H9 (cell line): ENCODE measurements at regions not wholly inside any gene's neighbourhood (a gene's known extent, or its start where the extent isn't known, plus 50 kb on each side); places are given as distances from the start of the nearest gene placed in this dataset.

ENCODE experiments used
- DNase-seq: peaks from one replicate; pipeline ENCODE4 v3.0.0-alpha.2; 2017
- H2AFZ ChIP-seq: one replicate; pipeline ENCODE4 v1.6.1; 2013; ENCODE audit warnings: mild to moderate bottlenecking, low read length, control low read depth, moderate library complexity
- H2AK5ac ChIP-seq: 2 replicates; pipeline ENCODE4 v1.6.1; 2013; ENCODE audit warnings: low read length, control low read depth, mixed read lengths; ENCODE audit not compliant: insufficient read length
- H2BK120ac ChIP-seq: one replicate; pipeline ENCODE4 v1.6.1; 2013; ENCODE audit warnings: low read depth, mild to moderate bottlenecking, low read length, control low read depth, inconsistent platforms; ENCODE audit not compliant: poor library complexity, severe bottlenecking
- H2BK12ac ChIP-seq: 2 replicates; pipeline ENCODE4 v1.6.1; 2013; ENCODE audit warnings: low read length, control low read depth, mixed read lengths, low read depth; ENCODE audit not compliant: insufficient read length
- H2BK15ac ChIP-seq: 2 replicates; pipeline ENCODE4 v1.6.1; 2013; ENCODE audit warnings: low read depth, low read length, control low read depth
- H2BK20ac ChIP-seq: one replicate; pipeline ENCODE4 v1.6.1; 2013; ENCODE audit warnings: low read depth, mild to moderate bottlenecking, low read length, control low read depth, inconsistent platforms; ENCODE audit not compliant: poor library complexity, severe bottlenecking
- H2BK5ac ChIP-seq: 2 replicates; pipeline ENCODE4 v1.6.1; 2013; ENCODE audit warnings: low read length, control low read depth, mixed read lengths; ENCODE audit not compliant: insufficient read length
- H3K14ac ChIP-seq: 2 replicates; pipeline ENCODE4 v1.6.1; 2013; ENCODE audit warnings: low read length, control low read depth; ENCODE audit not compliant: insufficient read depth
- H3K18ac ChIP-seq: 2 replicates; pipeline ENCODE4 v1.6.1; 2013; ENCODE audit warnings: low read depth, mild to moderate bottlenecking, mixed read lengths, low read length, control low read depth; ENCODE audit not compliant: insufficient read length
- H3K23ac ChIP-seq: 2 replicates; pipeline ENCODE4 v1.6.1; 2013; ENCODE audit warnings: low read length, control low read depth, mixed read lengths, low read depth; ENCODE audit not compliant: insufficient read length
- H3K23me2 ChIP-seq: 2 replicates; pipeline ENCODE4 v1.6.1; 2013; ENCODE audit warnings: low read depth, mild to moderate bottlenecking, mixed read lengths, low read length, control low read depth; ENCODE audit not compliant: insufficient read length, poor library complexity, severe bottlenecking
- H3K27ac ChIP-seq: 2 replicates; pipeline ENCODE4 v1.5.1; 2013; ENCODE audit warnings: low read length, control low read depth, mixed read lengths, low read depth; ENCODE audit not compliant: insufficient read length
- H3K27me3 ChIP-seq: 2 replicates; pipeline ENCODE4 v1.6.1; 2013; ENCODE audit warnings: low read length, control low read depth, inconsistent platforms; ENCODE audit not compliant: insufficient read depth
- H3K4ac ChIP-seq: 2 replicates; pipeline ENCODE4 v1.6.1; 2013; ENCODE audit warnings: low read depth, mild to moderate bottlenecking, control low read depth, inconsistent platforms, low read length, moderate library complexity
- H3K4me1 ChIP-seq: 2 replicates; pipeline ENCODE4 v1.6.1; 2013; ENCODE audit warnings: low read length, control low read depth, inconsistent platforms; ENCODE audit not compliant: insufficient read depth
- H3K4me2 ChIP-seq: 2 replicates; pipeline ENCODE4 v1.6.1; 2013; ENCODE audit warnings: low read length, control low read depth, mixed read lengths; ENCODE audit not compliant: insufficient read length, insufficient read depth
- H3K56ac ChIP-seq: 2 replicates; pipeline ENCODE4 v1.6.1; 2013; ENCODE audit warnings: low read depth, mild to moderate bottlenecking, mixed read lengths, low read length, control low read depth; ENCODE audit not compliant: insufficient read length
- H3K79me1 ChIP-seq: 2 replicates; pipeline ENCODE4 v1.6.1; 2013; ENCODE audit warnings: low read depth, mild to moderate bottlenecking, moderate library complexity, low read length, control low read depth, inconsistent platforms; ENCODE audit not compliant: insufficient read depth, poor library complexity, severe bottlenecking
- H3K79me2 ChIP-seq: 2 replicates; pipeline ENCODE4 v1.6.1; 2013; ENCODE audit warnings: low read length, control low read depth, inconsistent platforms; ENCODE audit not compliant: insufficient read depth
- H3K9ac ChIP-seq: 2 replicates; pipeline ENCODE4 v1.6.1; 2013; ENCODE audit warnings: low read length, control low read depth, mixed read lengths; ENCODE audit not compliant: insufficient read length; ENCODE audit errors: extremely low read depth
- H3K9me3 ChIP-seq: one replicate; pipeline ENCODE4 v1.6.1; 2013; ENCODE audit warnings: low read depth, low read length, inconsistent platforms; ENCODE audit not compliant: control insufficient read depth
- H3T11ph ChIP-seq: one replicate; pipeline ENCODE4 v1.6.1; 2013; ENCODE audit warnings: mild to moderate bottlenecking, low read length, control low read depth, inconsistent platforms
- H4K20me1 ChIP-seq: one replicate; pipeline ENCODE4 v1.6.1; 2013; ENCODE audit not compliant: control insufficient read depth, insufficient read length, insufficient read depth
- H4K5ac ChIP-seq: 2 replicates; pipeline ENCODE4 v1.6.1; 2013; ENCODE audit warnings: low read depth, mild to moderate bottlenecking, mixed read lengths, low read length, control low read depth; ENCODE audit not compliant: insufficient read length
- H4K8ac ChIP-seq: replicated peaks from 2 replicates; pipeline ENCODE4 v1.6.1; 2013; ENCODE audit warnings: low read length, control low read depth, mixed read lengths, low read depth; ENCODE audit not compliant: insufficient read length
- H4K91ac ChIP-seq: 2 replicates; pipeline ENCODE4 v1.6.1; 2013; ENCODE audit warnings: low read depth, mild to moderate bottlenecking, moderate library complexity, mixed read lengths, low read length, control low read depth; ENCODE audit not compliant: insufficient read length
- H3K27ac Mint-ChIP-seq, 3 experiments: 2 replicates in 2 of 3; 3 replicates in 1 of 3; pipeline ENCODE4 v1.8.0; 2020 to 2021; ENCODE audit warnings: mixed read lengths in 3 of 3, mild to moderate bottlenecking in 1 of 3, moderate library complexity in 1 of 3
- H3K27me3 Mint-ChIP-seq: 2 replicates; pipeline ENCODE4 v1.8.0; 2021; ENCODE audit warnings: low read depth, mild to moderate bottlenecking, moderate library complexity, mixed read lengths
- H3K36me3 Mint-ChIP-seq, 3 experiments: 2 replicates in 2 of 3; 3 replicates in 1 of 3; pipeline ENCODE4 v1.8.0; 2020 to 2021; ENCODE audit warnings: low read depth in 3 of 3, mixed read lengths in 3 of 3; ENCODE audit not compliant: insufficient read depth in 1 of 3
- H3K4me1 Mint-ChIP-seq, 2 experiments: 2 replicates each; pipeline ENCODE4 v1.8.0; 2020; ENCODE audit warnings: mixed read lengths in 2 of 2
- H3K4me3 Mint-ChIP-seq, 2 experiments: 2 replicates in 1 of 2; 3 replicates in 1 of 2; pipeline ENCODE4 v1.8.0; 2020 to 2021; ENCODE audit warnings: mild to moderate bottlenecking in 2 of 2, mixed read lengths in 2 of 2, moderate library complexity in 1 of 2
- H3K9me3 Mint-ChIP-seq, 2 experiments: 2 replicates in 1 of 2; 3 replicates in 1 of 2; pipeline ENCODE4 v1.8.0; 2020; ENCODE audit warnings: mild to moderate bottlenecking in 2 of 2, mixed read lengths in 2 of 2, moderate library complexity in 1 of 2
- WGBS: extraction: QIAGEN DNeasy Blood & Tissue Kit; methylation state at CpG from one replicate; pipeline ENCODE4 v1.1.7; 2013; ENCODE audit warnings: missing lambda C conversion rate, low lambda C conversion rate, mixed read lengths; ENCODE audit not compliant: insufficient read length; ENCODE audit errors: extremely low coverage; 5-methylcytosine and 5-hydroxymethylcytosine counted together
- TF ChIP-seq, protein P1 (sequence below): fragments of 200-600 bp; sonication (generic); conservative IDR thresholded peaks from 3 replicates; pipeline ENCODE4 v1.8.0; 2021; ENCODE audit warnings: antibody characterized with exemption, mild to moderate bottlenecking

DNA sequence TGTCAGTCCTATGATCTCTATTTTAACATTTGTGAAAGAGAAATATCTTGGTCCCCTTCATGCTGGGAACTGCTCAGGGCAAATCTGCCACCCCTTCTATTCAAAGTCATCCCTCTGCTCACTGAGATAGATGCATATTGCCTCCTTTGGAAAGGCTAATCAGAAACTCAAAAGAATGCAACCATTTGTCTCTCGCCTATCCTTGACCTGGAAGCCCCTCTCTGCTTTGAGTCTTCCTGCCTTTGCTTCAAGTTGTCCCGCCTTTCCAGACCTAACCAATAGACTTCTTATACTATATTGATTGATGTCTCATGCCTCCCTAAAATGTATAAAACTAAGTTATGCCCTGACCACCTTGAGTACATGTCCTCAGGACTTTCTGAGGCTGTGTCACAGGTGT lies 97.0 kb downstream of the PSAT1 start:
- Histone ChIP-seq H3K27me3 (no peaks in the 10 kb centered on the region), H3K18ac (no peak overlapping the region), H3K4ac (no peak overlapping the region), H2BK20ac (no peak overlapping the region), H2AFZ (no peak overlapping the region), H3K9me3 (peaks cover 8% of the 10 kb centered on the region), H3K14ac (no peak overlapping the region), H3K79me2 (no peaks in the 10 kb centered on the region), H2BK5ac (no peak overlapping the region), H3K79me1 (no peaks in the 10 kb centered on the region), H3K27ac (no peak overlapping the region), H3T11ph (no peak overlapping the region), H3K9ac (no peak overlapping the region), H4K8ac (no peak overlapping the region), H4K5ac (no peak overlapping the region), H2AK5ac (no peak overlapping the region), H2BK120ac (no peak overlapping the region), H3K4me1 (peaks cover 23% of the 10 kb centered on the region), H3K23me2 (no peaks in the 10 kb centered on the region), H3K4me2 (no peak overlapping the region), H3K23ac (no peak overlapping the region), H2BK12ac (no peak overlapping the region), H4K91ac (no peak overlapping the region), H4K20me1 (no peaks in the 10 kb centered on the region), H3K56ac (no peak overlapping the region), H2BK15ac (no peak overlapping the region)
- peak overlapping the region; percentile 27 to 87 (median 71); a peak in 5 of 7 replicates for H3K27ac Mint-ChIP-seq
- peaks cover 14 to 26% (median 24%) of the 10 kb centered on the region in 3 experiments for H3K36me3 Mint-ChIP-seq
- peak; percentile 33 for DNase-seq
- H3K4me3 Mint-ChIP-seq = no peak overlapping the region; a peak in 2 of 5 replicates
- peaks cover 58 to 61% of the 10 kb centered on the region in 2 experiments for H3K4me1 Mint-ChIP-seq
- WGBS = no CpG with 5 or more reads among the region's 2 CpGs
- peaks cover 25 to 28% of the 10 kb centered on the region in 2 experiments for H3K9me3 Mint-ChIP-seq
- TF ChIP-seq, protein P1, sequence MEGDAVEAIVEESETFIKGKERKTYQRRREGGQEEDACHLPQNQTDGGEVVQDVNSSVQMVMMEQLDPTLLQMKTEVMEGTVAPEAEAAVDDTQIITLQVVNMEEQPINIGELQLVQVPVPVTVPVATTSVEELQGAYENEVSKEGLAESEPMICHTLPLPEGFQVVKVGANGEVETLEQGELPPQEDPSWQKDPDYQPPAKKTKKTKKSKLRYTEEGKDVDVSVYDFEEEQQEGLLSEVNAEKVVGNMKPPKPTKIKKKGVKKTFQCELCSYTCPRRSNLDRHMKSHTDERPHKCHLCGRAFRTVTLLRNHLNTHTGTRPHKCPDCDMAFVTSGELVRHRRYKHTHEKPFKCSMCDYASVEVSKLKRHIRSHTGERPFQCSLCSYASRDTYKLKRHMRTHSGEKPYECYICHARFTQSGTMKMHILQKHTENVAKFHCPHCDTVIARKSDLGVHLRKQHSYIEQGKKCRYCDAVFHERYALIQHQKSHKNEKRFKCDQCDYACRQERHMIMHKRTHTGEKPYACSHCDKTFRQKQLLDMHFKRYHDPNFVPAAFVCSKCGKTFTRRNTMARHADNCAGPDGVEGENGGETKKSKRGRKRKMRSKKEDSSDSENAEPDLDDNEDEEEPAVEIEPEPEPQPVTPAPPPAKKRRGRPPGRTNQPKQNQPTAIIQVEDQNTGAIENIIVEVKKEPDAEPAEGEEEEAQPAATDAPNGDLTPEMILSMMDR = no peak
- H3K27me3 Mint-ChIP-seq = no peaks in the 10 kb centered on the region
